ENCODE measurements at regions not wholly inside any gene's neighbourhood (a gene's known extent, or its start where the extent isn't known, plus 50 kb on each side); places are given as distances from the start of the nearest gene placed in this dataset.

GRCh38 chr2:67642961-67643360 is 245.8 kb downstream of the ETAA1 start:
- no peak for TF ChIP-seq CTCF (IDR thresholded peaks at IDR 0.05 in 4 of 5, conservative IDR thresholded peaks at IDR 0.05 in 1 of 5)
- TF ChIP-seq POLR2A (IDR thresholded peaks at IDR 0.05), result no peak

All from gastrocnemius medialis (tissue), 4 donors.